HG03460 (cell line): ENCODE measurements at regions not wholly inside any gene's neighbourhood (a gene's known extent, or its start where the extent isn't known, plus 50 kb on each side); places are given as distances from the start of the nearest gene placed in this dataset.
"Not testable (repeated sequence)": the region's sequence is repeated elsewhere in the genome, so short reads cannot be mapped to it uniquely, and the experiment has no call there.

ENCODE experiments used
- ATAC-seq: cut with Tn5 transposase; IDR thresholded peaks from one replicate; pipeline ENCODE4 v1.9.1; 2021; ENCODE audit not compliant: unreplicated experiment

GRCh38 chr7:109695419-109695818 lies 1125.7 kb downstream of the DNAJB9 start:
- no peak for ATAC-seq

GRCh38 chr7:109696723-109697122 lies 1127.0 kb downstream of the DNAJB9 start:
- ATAC-seq, result no peak

GRCh38 chr7:109699661-109700060 lies 1130.0 kb downstream of the DNAJB9 start:
- no peak for ATAC-seq

GRCh38 chr7:109713366-109713765 lies 1143.7 kb downstream of the DNAJB9 start:
- ATAC-seq, result no peak

GRCh38 chr7:109719359-109719758 lies 1149.7 kb downstream of the DNAJB9 start:
- not testable (repeated sequence) for ATAC-seq

GRCh38 chr7:109734601-109735000 lies 1164.9 kb downstream of the DNAJB9 start:
- no peak for ATAC-seq

- ATAC-seq, result no peak
These were observed 1166.2 kb downstream of the DNAJB9 start for GRCh38 chr7:109735881-109736280.

GRCh38 chr7:109745677-109746410 lies 1176.2 kb downstream of the DNAJB9 start:
- no peak for ATAC-seq

- no peak for ATAC-seq
These were observed 1181.6 kb downstream of the DNAJB9 start for GRCh38 chr7:109751241-109751640.

- ATAC-seq, result no peak
These were observed 1182.4 kb downstream of the DNAJB9 start for GRCh38 chr7:109752068-109752467.

GRCh38 chr7:109757713-109758112 lies 1188.0 kb downstream of the DNAJB9 start:
- no peak for ATAC-seq

- no peak for ATAC-seq
These were observed 1193.9 kb downstream of the DNAJB9 start for GRCh38 chr7:109763611-109764010.

GRCh38 chr7:109772161-109772560 lies 1202.5 kb downstream of the DNAJB9 start:
- no peak for ATAC-seq

- no peak for ATAC-seq
These were observed 1213.1 kb downstream of the DNAJB9 start for GRCh38 chr7:109782806-109783205.

- ATAC-seq, result no peak
These were observed 1236.9 kb downstream of the DNAJB9 start for GRCh38 chr7:109806548-109806947.

- ATAC-seq, result no peak
These were observed 1251.5 kb downstream of the DNAJB9 start for GRCh38 chr7:109821156-109821555.

GRCh38 chr7:109834851-109835250 lies 1256.1 kb upstream of the LRRN3 start:
- ATAC-seq, result no peak

GRCh38 chr7:109835577-109835976 lies 1255.3 kb upstream of the LRRN3 start:
- no peak for ATAC-seq

GRCh38 chr7:109836016-109836415 lies 1254.9 kb upstream of the LRRN3 start:
- no peak for ATAC-seq

GRCh38 chr7:109842386-109842785 lies 1248.5 kb upstream of the LRRN3 start:
- ATAC-seq, result no peak

GRCh38 chr7:109844362-109844761 lies 1246.6 kb upstream of the LRRN3 start:
- no peak for ATAC-seq

- no peak for ATAC-seq
These were observed 1226.7 kb upstream of the LRRN3 start for GRCh38 chr7:109864230-109864629.

GRCh38 chr7:109868215-109868860 lies 1222.6 kb upstream of the LRRN3 start:
- no peak for ATAC-seq
